Ramos (cell line): ENCODE measurements at regions not wholly inside any gene's neighbourhood (a gene's known extent, or its start where the extent isn't known, plus 50 kb on each side); places are given as distances from the start of the nearest gene placed in this dataset.

Experiments
- in situ Hi-C: fragments of 300-500 bp; cut with MboI; formaldehyde crosslinking; loops from one replicate; pipeline ENCODE4 v1.14.3; 2022; ENCODE audit warnings: low sequenced_read_pairs; ENCODE audit not compliant: unreplicated experiment

- in situ Hi-C loops, result no loop called here
Observed at GRCh38 chr1:34587761-34588160, 167.1 kb upstream of the GJB5 start.

GRCh38 chr1:34590211-34590623 is 164.6 kb upstream of the GJB5 start:
- in situ Hi-C loops, result loop anchor here (10.0 kb wide), 1 partner anchor 125 kb away; no protein-coding TSS in a partner anchor

GRCh38 chr1:34591751-34592629 is 162.9 kb upstream of the GJB5 start:
- in situ Hi-C loops, result loop anchor here (10.0 kb wide), 1 partner anchor 127 kb away; no protein-coding TSS in a partner anchor

- in situ Hi-C loops, result loop anchor here (10.0 kb wide), 1 partner anchor 133 kb away; no protein-coding TSS in a partner anchor
Observed at GRCh38 chr1:34597877-34598514, 156.9 kb upstream of the GJB5 start.

DNA sequence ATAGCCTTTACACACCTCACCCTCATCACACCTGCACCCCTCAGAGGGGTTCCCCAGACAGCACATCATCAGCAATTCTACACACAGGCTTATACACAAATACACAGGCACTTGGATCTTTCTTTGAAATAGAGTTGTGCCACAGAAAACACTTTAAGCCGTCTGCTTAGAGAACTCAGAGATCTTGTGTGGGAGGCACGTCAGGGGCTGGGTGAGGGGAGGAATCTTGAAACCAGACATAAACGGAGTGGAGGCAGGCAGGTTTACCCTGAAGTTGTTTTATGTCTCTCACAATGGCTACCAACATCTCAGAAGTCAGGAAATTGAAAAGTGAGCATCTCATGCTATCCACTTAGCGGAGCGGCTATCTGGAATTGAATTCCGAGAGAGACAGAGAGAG is 151.9 kb upstream of the GJB5 start:
- in situ Hi-C loops, result no loop called here

GRCh38 chr1:34603594-34603993 is 151.3 kb upstream of the GJB5 start:
- in situ Hi-C loops, result no loop called here

- in situ Hi-C loops, result no loop called here
Observed at GRCh38 chr1:34606504-34606903, 148.3 kb upstream of the GJB5 start.

GRCh38 chr1:34610063-34610462 is 144.8 kb upstream of the GJB5 start:
- in situ Hi-C loops, result no loop called here

- in situ Hi-C loops, result no loop called here
Observed at GRCh38 chr1:34611571-34611970, 143.3 kb upstream of the GJB5 start.

GRCh38 chr1:34612091-34612827 is 142.6 kb upstream of the GJB5 start:
- in situ Hi-C loops, result no loop called here

DNA sequence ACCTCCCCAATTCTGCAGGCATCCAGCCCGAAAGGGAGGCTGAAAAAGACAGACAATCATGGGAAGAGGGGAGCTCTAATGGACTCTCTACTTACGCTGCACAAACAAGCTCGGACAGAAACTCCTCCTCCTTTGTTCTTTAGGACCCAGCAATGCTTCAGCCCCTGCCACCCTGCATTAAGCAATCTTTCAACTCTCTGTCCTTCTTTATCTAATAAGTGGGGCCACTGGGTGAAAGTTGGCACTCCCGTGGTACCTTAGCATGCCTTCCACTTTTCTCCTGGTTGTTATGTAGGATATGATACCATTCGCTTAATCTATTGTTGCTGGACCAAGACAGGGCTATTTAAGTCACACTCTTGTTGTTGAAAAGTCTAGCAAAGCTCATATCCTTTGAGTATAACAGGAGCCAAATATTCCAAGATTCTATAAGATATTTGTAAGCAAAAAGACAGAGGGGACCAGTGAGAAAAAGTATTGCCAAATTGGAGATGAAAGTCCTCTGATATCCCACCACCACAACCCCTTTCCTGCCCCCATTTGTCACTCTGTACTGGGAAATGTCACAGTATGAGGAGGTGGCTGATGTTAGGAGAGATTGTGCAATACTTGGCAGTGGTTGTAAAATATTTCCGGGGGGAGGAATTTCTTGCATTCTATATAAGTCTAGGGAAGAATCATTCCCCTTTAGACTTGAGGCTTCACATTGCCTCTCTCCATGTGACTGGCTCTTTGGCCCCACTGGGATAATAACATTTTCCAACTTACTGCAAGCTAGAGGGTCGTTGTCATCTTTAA is 137.3 kb upstream of the GJB5 start:
- in situ Hi-C loops, result no loop called here

DNA sequence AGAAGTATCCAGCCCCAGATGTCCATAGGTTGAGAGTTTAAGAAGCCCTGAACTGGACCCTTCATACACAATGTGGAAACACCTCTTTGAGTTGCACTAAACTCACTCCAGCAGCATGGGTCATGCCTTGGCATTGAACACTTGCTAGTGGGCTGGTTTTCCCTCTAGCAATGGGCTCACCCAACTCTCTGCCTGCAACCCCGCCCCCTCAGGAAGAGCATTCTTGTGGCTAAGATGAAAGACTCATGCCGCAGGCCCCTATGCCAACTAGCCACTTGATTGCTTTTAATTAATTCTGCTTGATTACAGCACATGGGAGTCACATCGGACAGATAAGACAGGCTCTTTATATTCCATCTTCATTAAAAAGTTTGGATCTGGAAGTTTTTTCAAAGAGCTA is 136.5 kb upstream of the GJB5 start:
- in situ Hi-C loops, result no loop called here

DNA sequence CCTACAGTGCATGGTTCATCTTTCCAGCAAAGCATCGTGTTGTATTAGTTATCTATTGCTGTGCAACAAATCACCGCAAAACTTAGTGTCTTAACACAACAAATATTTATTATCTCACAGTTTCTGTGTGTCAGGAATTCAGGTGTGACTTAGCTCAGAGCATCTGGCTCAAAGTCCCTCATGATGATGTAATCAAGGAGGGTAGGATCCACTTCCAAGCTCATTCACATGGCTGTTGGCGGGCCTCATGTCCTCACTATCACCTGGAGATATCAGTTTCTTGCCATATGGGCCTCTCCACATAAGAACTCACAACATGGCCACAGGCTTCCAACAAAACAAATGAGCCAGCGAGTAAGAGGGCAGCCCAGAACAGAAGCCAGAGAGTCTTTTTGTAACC is 135.6 kb upstream of the GJB5 start:
- in situ Hi-C loops, result no loop called here

GRCh38 chr1:34621916-34622315 is 132.9 kb upstream of the GJB5 start:
- in situ Hi-C loops, result no loop called here

- in situ Hi-C loops, result no loop called here
Observed at GRCh38 chr1:34625521-34626015, 129.3 kb upstream of the GJB5 start.

- in situ Hi-C loops, result no loop called here
Observed at GRCh38 chr1:34627465-34628240, 127.2 kb upstream of the GJB5 start.

DNA sequence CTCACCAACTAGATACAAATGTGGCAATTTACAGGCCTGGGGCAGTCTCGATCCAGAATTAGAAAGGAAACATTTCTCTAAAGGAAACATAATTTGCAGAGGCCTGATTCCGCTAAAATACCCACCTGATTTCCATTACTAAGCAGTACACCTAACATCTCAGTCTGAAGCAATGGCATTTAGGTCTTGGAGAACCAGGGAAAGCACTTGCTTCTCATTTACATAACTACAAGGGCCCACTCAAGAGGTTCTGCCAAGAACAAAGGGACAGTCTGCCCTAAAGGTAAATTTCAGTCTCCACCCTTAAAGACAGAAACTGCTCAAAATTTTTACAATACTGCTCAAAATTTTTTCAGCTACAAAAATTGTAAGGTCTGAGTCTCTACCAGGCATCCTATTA is 123.7 kb upstream of the GJB5 start:
- in situ Hi-C loops, result no loop called here

DNA sequence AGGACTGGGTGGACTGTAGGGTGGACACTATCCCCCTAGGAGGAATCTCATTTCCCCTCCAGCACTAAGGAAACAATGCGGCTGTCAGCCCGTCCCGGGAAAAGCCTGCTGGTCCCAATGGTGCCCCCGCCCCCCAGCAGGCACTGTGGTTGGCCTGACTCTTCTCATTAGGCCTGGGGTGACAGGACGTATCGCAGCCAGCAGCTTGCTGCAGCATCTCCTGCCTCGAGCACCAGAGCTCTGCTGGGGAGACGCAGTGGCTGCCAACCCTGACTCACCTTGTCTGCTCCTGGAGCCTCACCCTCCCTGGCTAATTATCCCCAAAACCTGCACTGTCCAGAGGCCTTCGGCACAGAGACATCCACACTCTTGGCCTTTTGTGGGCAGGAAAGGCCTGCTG is 115.1 kb upstream of the GJB5 start:
- in situ Hi-C loops, result no loop called here
